ENCODE measurements at regions not wholly inside any gene's neighbourhood (a gene's known extent, or its start where the extent isn't known, plus 50 kb on each side); places are given as distances from the start of the nearest gene placed in this dataset.

DNA sequence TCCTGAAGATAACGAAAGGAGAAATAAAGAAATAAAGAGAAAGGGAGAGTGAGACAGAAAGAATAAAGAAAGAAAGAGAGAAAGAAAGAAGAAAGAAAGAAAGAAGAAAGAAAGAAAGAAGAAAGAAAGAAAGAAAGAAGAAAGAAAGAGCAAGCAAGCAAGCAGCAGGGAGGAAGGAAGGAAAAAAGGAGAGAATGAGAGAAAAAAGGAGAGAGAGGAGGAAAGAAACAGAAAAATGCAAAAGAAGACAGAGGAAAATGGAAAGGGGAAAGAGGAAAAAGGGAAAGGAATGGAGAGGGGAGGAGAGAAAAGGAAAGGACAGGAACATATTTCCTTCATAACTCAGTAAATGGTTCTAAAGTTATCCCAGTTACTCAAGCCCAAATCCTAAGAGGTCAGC, 978.8 kb upstream of the CDH9 start:
- intact Hi-C loops (cut with DNase I), result no loop called here
- H3K9me3 ChIP-seq, result peaks cover 25% of the 10 kb centered on the region
- H3K4me3 ChIP-seq, result no peak overlapping the region
- H3K36me3 ChIP-seq, result no peaks in the 10 kb centered on the region
- no peaks in the 10 kb centered on the region for H3K4me1 ChIP-seq
- no peak for DNase-seq
- no peaks in the 10 kb centered on the region for H3K27me3 ChIP-seq (ENCODE audit: low read depth)
- TF ChIP-seq, protein P1, sequence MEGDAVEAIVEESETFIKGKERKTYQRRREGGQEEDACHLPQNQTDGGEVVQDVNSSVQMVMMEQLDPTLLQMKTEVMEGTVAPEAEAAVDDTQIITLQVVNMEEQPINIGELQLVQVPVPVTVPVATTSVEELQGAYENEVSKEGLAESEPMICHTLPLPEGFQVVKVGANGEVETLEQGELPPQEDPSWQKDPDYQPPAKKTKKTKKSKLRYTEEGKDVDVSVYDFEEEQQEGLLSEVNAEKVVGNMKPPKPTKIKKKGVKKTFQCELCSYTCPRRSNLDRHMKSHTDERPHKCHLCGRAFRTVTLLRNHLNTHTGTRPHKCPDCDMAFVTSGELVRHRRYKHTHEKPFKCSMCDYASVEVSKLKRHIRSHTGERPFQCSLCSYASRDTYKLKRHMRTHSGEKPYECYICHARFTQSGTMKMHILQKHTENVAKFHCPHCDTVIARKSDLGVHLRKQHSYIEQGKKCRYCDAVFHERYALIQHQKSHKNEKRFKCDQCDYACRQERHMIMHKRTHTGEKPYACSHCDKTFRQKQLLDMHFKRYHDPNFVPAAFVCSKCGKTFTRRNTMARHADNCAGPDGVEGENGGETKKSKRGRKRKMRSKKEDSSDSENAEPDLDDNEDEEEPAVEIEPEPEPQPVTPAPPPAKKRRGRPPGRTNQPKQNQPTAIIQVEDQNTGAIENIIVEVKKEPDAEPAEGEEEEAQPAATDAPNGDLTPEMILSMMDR (IDR thresholded peaks at IDR 0.05), result no peak
- H3K27ac ChIP-seq, result no peak overlapping the region
- no peak for ATAC-seq

DNA sequence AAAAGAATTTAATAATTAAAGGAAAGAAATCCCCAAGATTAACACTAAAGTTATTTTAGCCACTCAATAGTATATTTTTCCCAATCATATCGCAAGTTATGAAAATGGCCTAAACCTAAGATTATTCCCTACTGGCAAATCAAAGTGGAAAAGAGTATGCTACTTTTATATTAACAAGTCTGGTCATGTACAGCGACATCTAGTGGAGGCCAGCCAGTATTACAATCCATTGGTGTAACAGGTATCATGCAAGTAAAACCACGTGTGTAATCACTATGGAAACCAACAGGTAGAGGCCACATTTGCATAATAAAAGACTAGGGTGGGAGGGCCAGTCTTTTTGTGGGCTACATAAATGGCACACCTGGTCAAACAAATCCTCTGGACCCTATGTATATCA, 976.4 kb upstream of the CDH9 start:
- Histone ChIP-seq H3K27ac (no peak overlapping the region), H3K9me3 (peaks cover 25% of the 10 kb centered on the region), H3K36me3 (no peaks in the 10 kb centered on the region), H3K4me1 (no peaks in the 10 kb centered on the region), H3K27me3 (ENCODE audit: low read depth) (no peaks in the 10 kb centered on the region), H3K4me3 (no peak overlapping the region)
- TF ChIP-seq, protein P1 (IDR thresholded peaks at IDR 0.05), result no peak
- DNase-seq (no peak), ATAC-seq (no peak)
- intact Hi-C loops (cut with DNase I), result no loop called here

- no peak for DNase-seq
- Histone ChIP-seq H3K36me3 (no peaks in the 10 kb centered on the region), H3K9me3 (peaks cover 25% of the 10 kb centered on the region), H3K4me1 (no peaks in the 10 kb centered on the region), H3K27me3 (ENCODE audit: low read depth) (no peaks in the 10 kb centered on the region), H3K4me3 (no peak overlapping the region), H3K27ac (no peak overlapping the region)
- ATAC-seq, result no peak
- intact Hi-C loops (cut with DNase I), result no loop called here
- TF ChIP-seq, protein P1 (IDR thresholded peaks at IDR 0.05), result no peak
These were observed 974.2 kb upstream of the CDH9 start for GRCh38 chr5:28012538-28012937.

- Histone ChIP-seq H3K36me3 (no peaks in the 10 kb centered on the region), H3K9me3 (peaks cover 24% of the 10 kb centered on the region), H3K27me3 (ENCODE audit: low read depth) (no peaks in the 10 kb centered on the region), H3K27ac (no peak overlapping the region), H3K4me3 (no peak overlapping the region), H3K4me1 (no peaks in the 10 kb centered on the region)
- no peak for DNase-seq
- intact Hi-C loops (cut with DNase I), result no loop called here
- no peak for ATAC-seq
- TF ChIP-seq, protein P1 (IDR thresholded peaks at IDR 0.05), result no peak
These were observed 971.2 kb upstream of the CDH9 start for GRCh38 chr5:28009576-28009975.

DNA sequence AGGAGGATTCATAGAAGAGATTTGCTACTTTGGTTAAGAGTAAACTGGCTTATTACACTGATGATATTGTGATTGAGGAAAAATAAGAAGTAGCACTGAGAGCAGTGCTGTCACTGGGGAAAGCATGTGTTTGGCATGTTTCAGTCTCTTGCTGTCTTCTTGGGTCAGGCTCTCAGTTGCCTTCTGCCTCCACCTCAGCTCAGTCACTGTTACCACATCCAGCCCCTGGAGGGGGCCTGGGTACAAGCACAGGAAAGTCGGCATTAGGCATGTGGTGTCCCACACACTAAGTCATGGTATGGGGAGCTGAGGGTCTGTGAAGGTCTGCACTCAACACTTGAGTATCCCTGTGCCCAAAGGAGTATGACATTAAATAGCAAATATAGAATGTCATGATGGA, 958.3 kb upstream of the CDH9 start:
- ATAC-seq (no peak), DNase-seq (no peak)
- Histone ChIP-seq H3K27ac (no peak overlapping the region), H3K4me3 (no peak overlapping the region), H3K9me3 (peaks cover 5% of the 10 kb centered on the region), H3K4me1 (no peaks in the 10 kb centered on the region), H3K27me3 (ENCODE audit: low read depth) (no peaks in the 10 kb centered on the region), H3K36me3 (no peaks in the 10 kb centered on the region)
- intact Hi-C loops (cut with DNase I), result no loop called here
- TF ChIP-seq, protein P1 (IDR thresholded peaks at IDR 0.05), result no peak

- Histone ChIP-seq H3K4me3 (no peak overlapping the region), H3K27ac (no peak overlapping the region), H3K9me3 (no peaks in the 10 kb centered on the region), H3K36me3 (no peaks in the 10 kb centered on the region), H3K4me1 (no peaks in the 10 kb centered on the region), H3K27me3 (ENCODE audit: low read depth) (no peaks in the 10 kb centered on the region)
- intact Hi-C loops (cut with DNase I), result no loop called here
- TF ChIP-seq, protein P1 (IDR thresholded peaks at IDR 0.05), result no peak
- ATAC-seq, result no peak
- DNase-seq, result no peak
These were observed 957.5 kb upstream of the CDH9 start for GRCh38 chr5:27995867-27996266.
